Adrenal gland (tissue), 9 donors: ENCODE measurements at regions not wholly inside any gene's neighbourhood (a gene's known extent, or its start where the extent isn't known, plus 50 kb on each side); places are given as distances from the start of the nearest gene placed in this dataset.

Experiments used
- DNase-seq, 7 donors: peaks; one replicate each; pipeline ENCODE4 v3.0.0-alpha.2; 2019 to 2020
- H3K27ac ChIP-seq, 5 donors: fragments of 200-600 bp; sonication (generic) in 4 of 5; 1 replicate in 3 of 5; 2 replicates in 2 of 5; pipeline versions ENCODE4 v1.5.1 to v1.8.0; 2016 to 2020; ENCODE audit warnings: mild to moderate bottlenecking in 1 of 5
- H3K27me3 ChIP-seq: fragments of 200-600 bp; 2 replicates; pipeline ENCODE4 v1.8.0; 2021
- H3K36me3 ChIP-seq, 2 donors: fragments of 200-600 bp; replicated peaks in 1 of 2; 1 replicate in 1 of 2; 2 replicates in 1 of 2; pipeline versions ENCODE4 v1.5.1 to v1.8.0; 2018 to 2022
- H3K4me1 ChIP-seq, 2 donors: fragments of 200-600 bp; replicated peaks in 1 of 2; 1 replicate in 1 of 2; 2 replicates in 1 of 2; pipeline versions ENCODE4 v1.5.1 to v1.8.0; 2018 to 2021
- H3K4me3 ChIP-seq, 4 donors: fragments of 200-600 bp; sonication (generic) in 3 of 4; one replicate each; pipeline ENCODE4 v1.5.1; 2016 to 2018
- H3K9me3 ChIP-seq, 3 donors: fragments of 200-600 bp; sonication (generic) in 1 of 3; replicated peaks in 1 of 3; 1 replicate in 2 of 3; 2 replicates in 1 of 3; pipeline versions ENCODE4 v1.5.1 to v1.8.0; 2016 to 2021
- POLR2A ChIP-seq, 2 donors: fragments of 450-650 bp; IDR thresholded peaks; one replicate each; pipeline ENCODE4 v1.6.1; 2017; ENCODE audit warnings: antibody characterized with exemption in 2 of 2, mild to moderate bottlenecking in 2 of 2, moderate library complexity in 1 of 2
- WGBS, 4 donors: extraction: QIAGEN DNeasy Blood & Tissue Kit in 2 of 4; methylation state at CpG; one replicate each; pipeline versions ENCODE4 v1.1.5 to v1.1.7; 2013 to 2017; 5-methylcytosine and 5-hydroxymethylcytosine counted together
- intact Hi-C, 2 donors: fragments of 100-400 bp; cut with DNase I; formaldehyde crosslinking; loops; one replicate each; pipeline versions ENCODE4 v1.14.1 to v1.15.0; 2022 to 2023
- TF ChIP-seq, protein P1 (sequence below), 6 experiments: fragments of 450-650 bp in 4 of 6; fragments of 200-600 bp in 2 of 6; sonication (generic) in 1 of 6; IDR thresholded peaks; 1 replicate in 5 of 6; 2 replicates in 1 of 6; pipeline versions ENCODE4 v1.5.1 to v1.8.0; 2016 to 2021; ENCODE audit warnings: antibody characterized with exemption in 6 of 6, mild to moderate bottlenecking in 2 of 6, moderate library complexity in 1 of 6
- donor health status: healthy with polysubstance abuse.
- donor health status: Bipolar disorder and iron deficiency.
- donor health status: DM: yes; HTN: yes; CAD: no.
- donor health status: DM: no; HTN: no; CAD: no.
- donor health status: DM: no; HTN: no; CAD: no.

GRCh38 chr6:40743690-40744446, 156.7 kb upstream of the LRFN2 start:
- Histone ChIP-seq H3K27me3 (no peaks in the 10 kb centered on the region), H3K36me3 (no peaks in the 10 kb centered on the region), H3K9me3 (no peaks in the 10 kb centered on the region), H3K4me3 (no peak overlapping the region), H3K27ac (no peak overlapping the region), H3K4me1 (no peaks in the 10 kb centered on the region)
- whole genome bisulfite sequencing, 4 donors, result 76 to 88% (median 81%) methylated on average over 17 of the region's 17 CpGs
- no peak for TF ChIP-seq POLR2A (IDR thresholded peaks at IDR 0.05)
- TF ChIP-seq, protein P1, sequence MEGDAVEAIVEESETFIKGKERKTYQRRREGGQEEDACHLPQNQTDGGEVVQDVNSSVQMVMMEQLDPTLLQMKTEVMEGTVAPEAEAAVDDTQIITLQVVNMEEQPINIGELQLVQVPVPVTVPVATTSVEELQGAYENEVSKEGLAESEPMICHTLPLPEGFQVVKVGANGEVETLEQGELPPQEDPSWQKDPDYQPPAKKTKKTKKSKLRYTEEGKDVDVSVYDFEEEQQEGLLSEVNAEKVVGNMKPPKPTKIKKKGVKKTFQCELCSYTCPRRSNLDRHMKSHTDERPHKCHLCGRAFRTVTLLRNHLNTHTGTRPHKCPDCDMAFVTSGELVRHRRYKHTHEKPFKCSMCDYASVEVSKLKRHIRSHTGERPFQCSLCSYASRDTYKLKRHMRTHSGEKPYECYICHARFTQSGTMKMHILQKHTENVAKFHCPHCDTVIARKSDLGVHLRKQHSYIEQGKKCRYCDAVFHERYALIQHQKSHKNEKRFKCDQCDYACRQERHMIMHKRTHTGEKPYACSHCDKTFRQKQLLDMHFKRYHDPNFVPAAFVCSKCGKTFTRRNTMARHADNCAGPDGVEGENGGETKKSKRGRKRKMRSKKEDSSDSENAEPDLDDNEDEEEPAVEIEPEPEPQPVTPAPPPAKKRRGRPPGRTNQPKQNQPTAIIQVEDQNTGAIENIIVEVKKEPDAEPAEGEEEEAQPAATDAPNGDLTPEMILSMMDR (IDR thresholded peaks at IDR 0.05), result no peak
- DNase-seq, result no peak
- intact Hi-C loops, result no loop called here

GRCh38 chr6:40743226-40743625, 156.1 kb upstream of the LRFN2 start:
- Histone ChIP-seq H3K27me3 (no peaks in the 10 kb centered on the region), H3K4me1 (no peaks in the 10 kb centered on the region), H3K4me3 (no peak overlapping the region), H3K36me3 (no peaks in the 10 kb centered on the region), H3K27ac (no peak overlapping the region), H3K9me3 (no peaks in the 10 kb centered on the region)
- 66 to 85% (median 76%) methylated on average over 4 of the region's 4 CpGs for WGBS, 4 donors
- no peak for DNase-seq
- intact Hi-C loops, result no loop called here
- no peak for TF ChIP-seq POLR2A (IDR thresholded peaks at IDR 0.05)
- TF ChIP-seq, protein P1 (IDR thresholded peaks at IDR 0.05), result no peak

DNA sequence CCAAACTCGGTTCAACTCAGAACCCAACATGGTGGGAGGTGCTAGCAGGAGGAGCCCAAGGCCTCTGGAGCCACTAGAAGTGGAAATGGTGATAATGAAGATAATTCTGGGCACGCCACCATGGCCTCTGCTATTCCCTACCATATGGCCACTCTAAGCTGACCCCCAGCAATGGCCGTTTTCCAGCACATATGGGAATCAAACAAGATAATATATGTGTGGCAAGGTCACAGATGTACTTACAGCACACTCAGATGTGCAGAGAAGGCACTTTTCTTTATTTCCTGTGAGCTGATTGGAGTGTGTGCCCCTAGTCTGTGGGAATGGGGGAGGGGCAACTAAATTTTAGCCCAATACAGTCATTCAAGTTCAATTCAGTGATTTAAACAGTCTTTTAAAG, 153.4 kb upstream of the LRFN2 start:
- no peak overlapping the region for H3K4me3 ChIP-seq
- no peaks in the 10 kb centered on the region for H3K27me3 ChIP-seq
- H3K4me1 ChIP-seq, result no peaks in the 10 kb centered on the region
- intact Hi-C loops, result no loop called here
- WGBS, 4 donors, result 76 to 88% (median 78%) methylated on average over 3 of the region's 3 CpGs
- no peak overlapping the region for H3K27ac ChIP-seq
- no peaks in the 10 kb centered on the region for H3K9me3 ChIP-seq
- DNase-seq, result no peak
- no peaks in the 10 kb centered on the region for H3K36me3 ChIP-seq
- TF ChIP-seq, protein P1 (IDR thresholded peaks at IDR 0.05), result no peak
- no peak for TF ChIP-seq POLR2A (IDR thresholded peaks at IDR 0.05)

DNA sequence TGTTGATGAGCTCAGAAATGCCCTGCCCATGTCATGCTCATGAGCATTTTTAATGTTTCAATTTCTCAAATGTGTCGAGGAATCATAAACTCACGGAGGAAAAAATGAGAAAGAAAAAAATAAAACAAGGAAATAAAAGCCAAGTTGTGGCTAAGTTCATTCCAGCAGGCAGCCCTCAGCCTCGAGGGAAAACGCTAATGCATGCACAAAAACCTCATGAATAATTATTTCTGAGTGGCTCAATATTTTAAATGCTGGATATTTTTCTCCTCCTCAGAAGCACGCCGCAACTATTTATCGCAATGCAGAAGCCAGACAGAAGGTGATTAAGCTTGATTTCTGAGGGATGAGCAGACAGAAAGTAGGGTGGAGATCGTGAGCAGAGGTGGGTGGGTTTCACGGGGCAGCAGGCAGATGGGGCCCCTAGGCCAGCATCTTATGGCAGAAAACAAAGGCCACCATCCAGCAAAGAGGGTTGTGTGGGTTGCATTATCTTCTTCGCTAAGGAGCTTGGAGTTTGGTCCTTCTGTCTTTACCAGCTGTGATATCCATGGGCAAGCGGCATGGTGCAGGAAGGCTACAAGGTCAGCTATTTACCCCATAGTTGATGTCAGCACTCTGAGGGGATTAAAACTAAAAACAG, 151.5 kb upstream of the LRFN2 start:
- Histone ChIP-seq H3K36me3 (no peaks in the 10 kb centered on the region), H3K27me3 (no peaks in the 10 kb centered on the region), H3K9me3 (no peaks in the 10 kb centered on the region), H3K4me1 (no peaks in the 10 kb centered on the region), H3K27ac (no peak overlapping the region), H3K4me3 (no peak overlapping the region)
- DNase-seq, result no peak
- intact Hi-C loops, result no loop called here
- TF ChIP-seq POLR2A (IDR thresholded peaks at IDR 0.05), result no peak
- TF ChIP-seq, protein P1 (IDR thresholded peaks at IDR 0.05), result no peak
- 65 to 74% (median 69%) methylated on average over 11 of the region's 11 CpGs for WGBS, 4 donors
